CD4-positive, alpha-beta T cell treated with Interleukin-17A for 1 hour (primary cell): ENCODE measurements at regions not wholly inside any gene's neighbourhood (a gene's known extent, or its start where the extent isn't known, plus 50 kb on each side); places are given as distances from the start of the nearest gene placed in this dataset.

Experiments
- DNase-seq: peaks from one replicate; pipeline ENCODE4 v3.0.0-alpha.2; 2020

GRCh38 chr5:124292322-124292855 is 454.1 kb downstream of the ZNF608 start:
- no peak for DNase-seq

- no peak for DNase-seq
Measured at GRCh38 chr5:124289641-124290311, 456.7 kb downstream of the ZNF608 start.

DNA sequence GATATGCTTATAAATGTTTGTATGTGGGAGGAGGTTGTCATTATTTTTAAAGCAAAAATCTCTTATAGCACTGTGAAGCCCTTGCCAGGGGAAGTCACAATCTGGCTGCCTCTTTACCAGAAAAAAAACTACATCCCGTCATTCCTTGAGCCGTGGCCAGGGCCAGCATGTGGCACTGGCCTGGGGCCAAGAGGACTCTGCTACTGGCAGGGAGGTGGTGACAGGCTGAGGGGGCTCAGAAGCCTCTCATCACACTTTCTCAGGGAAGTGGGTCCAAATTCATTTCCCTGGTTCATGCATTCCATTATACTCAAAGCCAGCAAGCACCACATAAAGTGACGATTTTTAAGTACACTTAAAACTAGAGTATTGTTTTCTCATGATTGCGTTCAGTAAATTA is 457.3 kb downstream of the ZNF608 start:
- DNase-seq, result no peak

DNA sequence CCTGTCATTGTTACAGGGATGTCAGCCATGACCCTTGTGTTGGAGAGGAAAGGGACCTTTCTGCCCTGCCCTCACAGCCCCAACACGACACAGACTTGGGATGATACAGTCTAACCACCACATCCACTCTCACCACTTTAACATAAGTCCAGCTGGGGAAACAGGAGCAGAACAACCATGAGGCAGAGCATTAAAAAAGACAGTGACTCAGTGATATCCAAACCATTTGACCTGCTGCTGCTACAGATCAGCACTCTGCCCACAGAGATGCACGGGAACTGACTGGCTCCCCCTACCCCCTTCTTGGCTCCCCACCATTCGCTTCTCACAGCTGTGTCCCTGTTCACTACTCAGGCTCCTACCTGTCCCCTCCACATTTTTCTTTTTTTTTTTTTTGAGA is 458.6 kb downstream of the ZNF608 start:
- no peak for DNase-seq

GRCh38 chr5:124285733-124286132 is 460.7 kb downstream of the ZNF608 start:
- DNase-seq, result no peak

GRCh38 chr5:124285071-124285470 is 461.4 kb downstream of the ZNF608 start:
- DNase-seq, result no peak

- DNase-seq, result no peak
Measured at GRCh38 chr5:124283031-124283430, 463.4 kb downstream of the ZNF608 start.

DNA sequence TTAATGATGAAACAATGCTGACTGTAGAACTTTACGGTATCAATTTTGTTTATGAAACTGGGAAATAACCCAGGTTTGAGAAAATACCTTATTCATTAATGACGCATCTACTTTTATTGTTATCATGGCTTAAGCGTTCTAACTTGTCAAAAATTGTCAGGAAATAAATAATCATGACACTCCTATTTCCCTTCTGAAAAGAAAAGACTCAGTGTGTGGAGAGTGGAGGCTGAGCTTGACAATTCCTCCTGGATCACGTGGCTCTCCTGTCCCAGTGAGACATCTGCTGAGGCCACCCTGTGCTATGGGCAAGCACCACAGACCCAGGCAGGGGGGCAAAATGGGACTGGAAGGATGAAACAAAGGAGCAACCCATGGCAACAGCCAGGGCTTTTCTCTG is 466.4 kb downstream of the ZNF608 start:
- no peak for DNase-seq

GRCh38 chr5:124279146-124279876 is 467.1 kb downstream of the ZNF608 start:
- no peak for DNase-seq

- DNase-seq, result no peak
Measured at GRCh38 chr5:124278636-124279035, 467.8 kb downstream of the ZNF608 start.

GRCh38 chr5:124277767-124278545 is 468.5 kb downstream of the ZNF608 start:
- no peak for DNase-seq

- no peak for DNase-seq
Measured at GRCh38 chr5:124276166-124276565, 470.3 kb downstream of the ZNF608 start.

GRCh38 chr5:124274949-124275348 is 471.5 kb downstream of the ZNF608 start:
- DNase-seq, result no peak

DNA sequence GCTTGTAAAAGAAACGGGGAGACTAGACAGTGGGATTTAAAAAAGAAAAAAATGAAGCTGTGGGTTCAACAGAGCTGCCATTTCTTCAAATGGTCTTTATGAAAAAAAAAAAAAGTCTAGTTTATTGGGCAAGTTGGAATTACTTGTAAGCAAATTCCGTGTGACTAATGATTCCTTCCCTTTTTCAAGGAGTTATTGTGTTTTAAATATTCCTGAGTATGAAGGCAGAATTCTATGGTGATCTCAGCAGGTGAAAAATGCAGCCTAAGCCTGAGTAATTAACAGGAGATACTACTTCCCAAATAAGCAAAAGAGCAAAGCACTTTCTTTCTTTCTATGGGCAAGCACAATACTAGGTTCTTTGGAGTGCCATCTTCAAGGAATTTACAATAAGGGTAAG is 481.9 kb downstream of the ZNF608 start:
- DNase-seq, result no peak

DNA sequence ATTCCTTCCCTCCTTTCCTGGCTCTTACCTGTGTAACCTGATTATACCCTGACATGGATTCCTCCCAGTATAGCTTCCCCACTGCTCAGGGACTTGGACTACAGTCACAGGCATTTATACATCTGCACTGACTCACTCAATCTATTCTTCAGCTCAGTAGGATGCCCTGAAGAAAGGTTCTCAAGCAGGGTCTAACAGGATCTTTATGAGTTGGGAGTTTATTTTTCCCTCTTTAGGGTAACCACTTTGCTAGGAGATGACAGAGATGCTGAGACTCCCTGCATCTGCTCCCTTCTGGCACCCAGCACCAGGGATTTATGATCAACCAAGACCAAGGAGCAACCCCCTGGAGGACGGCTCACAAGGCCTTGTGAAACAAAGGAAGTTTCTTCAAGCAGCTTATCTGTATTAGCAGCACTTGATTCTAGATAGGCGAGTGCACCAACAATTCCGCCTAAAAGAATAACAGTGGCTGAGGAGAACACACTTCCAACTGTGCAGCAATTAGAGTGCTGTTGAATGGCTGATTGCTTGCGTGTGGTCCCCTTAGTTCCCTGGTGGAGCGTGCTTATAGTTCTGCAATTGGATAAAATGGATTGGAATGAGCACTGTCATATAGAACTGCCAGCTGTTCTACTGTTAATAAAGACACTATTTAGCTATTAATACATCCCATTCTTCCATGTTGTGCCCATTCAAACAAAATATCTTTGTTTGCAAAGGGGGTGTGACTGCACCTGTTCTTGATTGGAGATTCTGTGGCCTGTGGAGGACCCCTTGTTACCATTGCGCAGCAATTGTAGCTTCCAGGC is 482.6 kb downstream of the ZNF608 start:
- DNase-seq, result no peak

DNA sequence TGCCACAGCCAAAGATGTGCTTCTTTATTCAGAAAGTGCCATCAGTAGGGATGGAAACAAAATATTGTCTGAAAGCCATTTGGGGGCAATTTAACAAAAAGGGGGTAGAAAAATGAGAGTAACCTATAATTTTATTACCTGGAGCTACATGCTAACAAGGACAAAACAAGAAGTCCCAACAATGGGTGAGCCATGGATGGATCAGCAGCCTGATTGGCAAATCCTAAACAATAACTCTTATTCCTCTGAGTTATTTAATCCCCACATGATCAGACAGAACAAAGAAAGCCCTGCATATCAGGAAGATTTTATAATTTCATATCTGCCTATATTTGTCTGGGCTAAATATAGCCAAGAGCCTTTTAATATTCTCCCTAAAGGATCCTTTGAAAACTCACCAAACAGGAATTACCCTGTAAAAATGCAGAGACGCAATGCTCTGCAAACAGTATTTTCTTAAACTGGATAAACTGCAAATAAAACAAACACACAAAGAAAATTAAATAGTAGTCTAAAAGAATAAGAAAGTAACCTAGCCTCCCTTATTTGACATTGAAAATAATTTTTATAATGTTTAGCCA is 483.4 kb downstream of the ZNF608 start:
- DNase-seq, result no peak

DNA sequence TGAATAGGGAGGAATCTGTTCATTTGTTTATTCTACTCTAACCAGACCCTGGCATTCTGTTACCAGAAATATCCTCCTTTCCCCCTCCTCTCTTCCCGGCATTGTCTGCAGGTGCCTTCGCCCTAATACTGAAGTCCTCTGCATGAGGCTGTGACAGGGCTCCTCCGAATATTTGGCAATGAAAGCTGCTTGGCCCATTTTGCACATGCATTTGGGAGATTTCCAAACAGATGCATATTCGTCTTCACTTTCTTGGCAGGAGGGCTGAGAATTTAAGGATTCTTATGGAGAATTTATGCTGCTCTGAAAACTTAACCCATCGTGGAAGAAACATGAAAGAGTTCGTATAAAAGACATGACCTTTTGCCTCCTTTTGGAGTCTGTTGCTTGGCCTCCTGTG is 484.0 kb downstream of the ZNF608 start:
- no peak for DNase-seq

- DNase-seq, result no peak
Measured at GRCh38 chr5:124261848-124262247, 484.6 kb downstream of the ZNF608 start.

DNA sequence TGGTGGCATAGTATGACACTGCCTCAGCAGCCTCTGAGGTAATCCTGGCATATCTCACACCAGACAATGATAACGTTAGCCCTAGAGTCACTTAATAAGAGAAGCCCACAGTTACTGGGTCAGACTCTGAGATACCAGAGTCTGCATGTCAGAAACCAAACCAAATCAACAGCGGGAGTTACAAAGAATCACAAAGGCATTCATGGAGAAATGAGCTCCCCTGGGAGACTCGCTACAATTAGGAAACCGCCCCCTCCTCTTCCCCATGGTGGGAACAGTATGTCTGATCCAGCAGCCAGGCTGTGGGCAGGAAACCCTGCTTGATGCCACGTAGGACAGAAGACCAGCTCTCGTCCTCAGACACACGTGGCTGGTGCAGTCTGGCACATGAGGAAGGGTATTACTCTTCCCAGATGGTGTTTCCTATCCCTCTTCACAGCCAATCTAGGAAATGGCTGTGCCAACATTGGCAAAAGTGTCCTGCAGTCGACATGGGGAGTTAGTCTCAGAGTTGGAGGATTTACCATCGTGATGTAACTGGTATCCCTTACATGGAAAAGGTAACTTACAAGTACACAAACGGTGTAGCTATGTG is 485.4 kb downstream of the ZNF608 start:
- no peak for DNase-seq

DNA sequence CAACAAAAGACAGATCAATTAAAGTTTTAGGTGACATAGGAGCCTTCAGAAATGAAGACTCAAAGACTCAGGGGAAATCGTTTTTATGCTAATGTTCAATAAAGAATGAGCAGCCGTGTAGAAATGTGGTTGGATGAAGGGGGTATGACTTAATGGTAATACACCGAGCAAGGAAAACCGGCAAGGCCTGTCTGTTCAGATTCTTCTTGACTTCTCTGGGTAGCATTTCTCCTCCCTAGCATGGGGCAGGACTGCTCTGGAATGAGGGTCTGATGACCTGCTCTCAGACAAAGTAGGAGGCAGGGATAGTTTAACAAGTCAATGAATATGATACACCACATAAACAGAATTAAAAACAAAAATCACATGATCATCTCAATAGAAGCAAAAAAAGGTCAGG is 487.4 kb downstream of the ZNF608 start:
- no peak for DNase-seq

DNA sequence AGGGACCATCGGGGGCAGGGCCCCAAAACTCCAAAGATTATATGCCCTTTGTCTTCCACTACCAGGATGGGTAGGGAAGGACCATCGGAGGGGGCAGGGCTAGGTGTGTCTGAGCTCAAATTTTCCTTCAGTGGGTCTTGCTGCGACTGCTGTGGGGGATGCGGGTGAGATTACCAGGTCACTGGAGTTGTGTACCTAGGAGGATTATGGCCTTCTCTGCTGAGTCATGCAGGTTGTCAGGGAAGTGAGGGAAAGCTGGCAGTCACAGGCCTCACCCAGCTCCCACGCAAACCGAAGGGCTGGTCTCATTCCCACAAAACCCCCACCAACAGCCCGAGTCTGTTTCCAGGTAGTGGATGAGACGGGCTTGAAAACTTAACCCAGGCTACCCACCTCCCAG is 489.4 kb downstream of the ZNF608 start:
- DNase-seq, result no peak

- DNase-seq, result no peak
Measured at GRCh38 chr5:124253203-124253810, 493.1 kb downstream of the ZNF608 start.
